ENCODE measurements at regions not wholly inside any gene's neighbourhood (a gene's known extent, or its start where the extent isn't known, plus 50 kb on each side); places are given as distances from the start of the nearest gene placed in this dataset.

GRCh38 chr9:33714989-33715388, 80.4 kb upstream of the PRSS3 start:
- Mint-ChIP-seq H3K4me1 (peaks cover 2% of the 10 kb centered on the region), H3K4me3 (no peak overlapping the region), H3K27ac (no peak overlapping the region), H3K36me3 (ENCODE audit: low read depth) (no peaks in the 10 kb centered on the region), H3K27me3 (ENCODE audit: insufficient read depth, low read depth, poor library complexity) (peaks cover 5% of the 10 kb centered on the region), H3K9me3 (no peaks in the 10 kb centered on the region)
- no peak overlapping the region for H3K27ac ChIP-seq (ENCODE audit: low read depth)
- TF ChIP-seq STAT1 (IDR thresholded peaks at IDR 0.05; ENCODE audit: unreplicated experiment) (no peak), POLR2AphosphoS5 (IDR thresholded peaks at IDR 0.05; ENCODE audit: low read depth) (no peak), REST (IDR thresholded peaks at IDR 0.05; ENCODE audit: unreplicated experiment) (no peak), EZH2phosphoT487 (IDR thresholded peaks at IDR 0.05; ENCODE audit: unreplicated experiment) (no peak), ETS1 (IDR thresholded peaks at IDR 0.05) (no peak), JUNB (IDR thresholded peaks at IDR 0.05; ENCODE audit: unreplicated experiment) (no peak), CTCF (conservative IDR thresholded peaks at IDR 0.05; ENCODE audit: low read depth in 2 of 2) (no peak), NANOG (IDR thresholded peaks at IDR 0.05; ENCODE audit: borderline replicate concordance) (no peak), EZH2 (IDR thresholded peaks at IDR 0.05; ENCODE audit: low read depth, unreplicated experiment) (no peak), CREB1 (CRISPR knock-in tag; IDR thresholded peaks at IDR 0.05; ENCODE audit: low read depth) (no peak), ZNF462 (CRISPR knock-in tag; IDR thresholded peaks at IDR 0.05) (no peak), ZNF114 (CRISPR knock-in tag; IDR thresholded peaks at IDR 0.05) (no peak), ZNF331 (CRISPR knock-in tag; IDR thresholded peaks at IDR 0.05; ENCODE audit: low read depth) (no peak)
- DNase-seq (ENCODE audit: low spot score) (no peak), ATAC-seq (no peak)
- H2AFZ ChIP-seq, result no peak overlapping the region
- peaks cover 2% of the 10 kb centered on the region; the same call in 1 of the 2 replicates for H3K9me2 ChIP-seq (ENCODE audit: insufficient read depth)
- H3K4me2 ChIP-seq, result no peak overlapping the region
- H3K36me3 ChIP-seq (ENCODE audit: insufficient read depth), result no peaks in the 10 kb centered on the region
- H3F3A ChIP-seq (replicated peaks; ENCODE audit: low read depth), result no peaks in the 10 kb centered on the region
- no peaks in the 10 kb centered on the region for H4K20me1 ChIP-seq (replicated peaks; ENCODE audit: insufficient read depth)
- no peaks in the 10 kb centered on the region for H3K27me3 ChIP-seq (ENCODE audit: insufficient read depth)
- H3K4me1 ChIP-seq (ENCODE audit: insufficient read depth), result peaks cover under 1% of the 10 kb centered on the region; the same call in 1 of the 2 replicates
- no peaks in the 10 kb centered on the region for H3K79me2 ChIP-seq (replicated peaks; ENCODE audit: insufficient read depth)
- no peak overlapping the region for H3K4me3 ChIP-seq

All from GM23338 (cell line).